Stomach (tissue), 8 donors: ENCODE measurements at regions not wholly inside any gene's neighbourhood (a gene's known extent, or its start where the extent isn't known, plus 50 kb on each side); places are given as distances from the start of the nearest gene placed in this dataset.

ENCODE experiments used
- DNase-seq, 2 donors: peaks; one replicate each; pipeline versions ENCODE4 v3.0.0 to v3.0.0-alpha.2; 2013 to 2019
- H3K27ac ChIP-seq, 5 donors: fragments of 200-600 bp in 4 of 5; sonication (generic) in 4 of 5; one replicate each; pipeline ENCODE4 v1.5.1; 2013 to 2019; ENCODE audit warnings: mild to moderate bottlenecking in 1 of 5, moderate library complexity in 1 of 5
- H3K27me3 ChIP-seq, 3 donors: fragments of 200-600 bp; sonication (generic); one replicate each; pipeline ENCODE4 v1.5.1; 2017 to 2019; ENCODE audit warnings: mixed run types in 1 of 3
- H3K36me3 ChIP-seq, 4 donors: fragments of 200-600 bp; sonication (generic); 1 replicate in 3 of 4; 2 replicates in 1 of 4; pipeline ENCODE4 v1.5.1; 2016 to 2019
- H3K4me1 ChIP-seq, 4 donors: fragments of 200-600 bp; sonication (generic); one replicate each; pipeline ENCODE4 v1.5.1; 2016 to 2019
- H3K4me3 ChIP-seq, 4 donors: fragments of 200-600 bp; sonication (generic) in 3 of 4; one replicate each; pipeline ENCODE4 v1.5.1; 2016 to 2019; ENCODE audit warnings: mild to moderate bottlenecking in 1 of 4
- H3K9me3 ChIP-seq, 4 donors: fragments of 200-600 bp; sonication (generic); one replicate each; pipeline ENCODE4 v1.5.1; 2016 to 2019
- EP300 ChIP-seq: sonication (generic); formaldehyde crosslinking; IDR thresholded peaks from one replicate; pipeline ENCODE4 v1.6.1; 2017; ENCODE audit warnings: antibody characterized with exemption
- POLR2A ChIP-seq, 4 donors: fragments of 450-650 bp; IDR thresholded peaks; one replicate each; pipeline ENCODE4 v1.6.1; 2016; ENCODE audit warnings: antibody characterized with exemption in 4 of 4, control low read depth in 2 of 4, mild to moderate bottlenecking in 1 of 4, moderate library complexity in 1 of 4
- POLR2AphosphoS5 ChIP-seq, 3 donors: sonication (generic); formaldehyde crosslinking; IDR thresholded peaks; one replicate each; pipeline ENCODE4 v1.6.1; 2016; ENCODE audit warnings: antibody characterized with exemption in 3 of 3
- WGBS, 5 donors: extraction: QIAGEN DNeasy Blood & Tissue Kit in 3 of 5; methylation state at CpG; one replicate each; pipeline versions ENCODE4 v1.1.5 to v1.1.7; 2013 to 2018; 5-methylcytosine and 5-hydroxymethylcytosine counted together
- intact Hi-C: fragments of 100-400 bp; cut with DNase I; formaldehyde crosslinking; loops from one replicate; pipeline ENCODE4 v1.15.1; 2023; ENCODE audit warnings: low total_unique reads
- TF ChIP-seq, protein P1 (sequence below), 7 experiments: fragments of 450-650 bp in 4 of 7; fragments of 200-600 bp in 3 of 7; sonication (generic) in 3 of 7; IDR thresholded peaks; one replicate each; pipeline ENCODE4 v1.5.1; 2016 to 2019; ENCODE audit warnings: antibody characterized with exemption in 7 of 7, control low read depth in 2 of 7, mild to moderate bottlenecking in 1 of 7
- donor health status: healthy with polysubstance abuse.
- donor health status: Bipolar disorder and iron deficiency.
- donor health status: healthy.

DNA sequence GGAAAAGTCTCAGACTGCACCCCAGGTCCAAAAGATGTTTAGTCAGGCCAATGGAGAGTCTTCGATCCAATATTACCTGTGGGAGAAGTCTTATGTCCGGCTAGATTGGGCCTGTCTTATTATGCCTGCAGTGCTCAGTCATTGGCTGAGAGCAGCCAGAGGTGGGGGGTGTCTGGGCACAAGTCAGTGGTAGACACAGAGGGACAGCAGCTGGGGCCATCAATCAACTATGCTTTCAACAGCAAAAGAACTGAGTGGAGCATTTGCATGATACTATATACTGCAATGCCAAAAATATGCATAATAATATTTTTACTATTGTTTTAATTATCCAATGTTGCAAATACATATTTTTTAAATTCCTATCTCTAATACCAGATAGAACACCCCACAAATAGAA, 298.6 kb upstream of the CDH20 start:
- Histone ChIP-seq H3K27me3 (no peaks in the 10 kb centered on the region), H3K36me3 (no peaks in the 10 kb centered on the region), H3K4me3 (no peak overlapping the region), H3K27ac (no peak overlapping the region), H3K4me1 (no peaks in the 10 kb centered on the region), H3K9me3 (no peaks in the 10 kb centered on the region)
- intact Hi-C loops = no loop called here
- TF ChIP-seq POLR2AphosphoS5 (IDR thresholded peaks at IDR 0.05) = no peak
- TF ChIP-seq, protein P1, sequence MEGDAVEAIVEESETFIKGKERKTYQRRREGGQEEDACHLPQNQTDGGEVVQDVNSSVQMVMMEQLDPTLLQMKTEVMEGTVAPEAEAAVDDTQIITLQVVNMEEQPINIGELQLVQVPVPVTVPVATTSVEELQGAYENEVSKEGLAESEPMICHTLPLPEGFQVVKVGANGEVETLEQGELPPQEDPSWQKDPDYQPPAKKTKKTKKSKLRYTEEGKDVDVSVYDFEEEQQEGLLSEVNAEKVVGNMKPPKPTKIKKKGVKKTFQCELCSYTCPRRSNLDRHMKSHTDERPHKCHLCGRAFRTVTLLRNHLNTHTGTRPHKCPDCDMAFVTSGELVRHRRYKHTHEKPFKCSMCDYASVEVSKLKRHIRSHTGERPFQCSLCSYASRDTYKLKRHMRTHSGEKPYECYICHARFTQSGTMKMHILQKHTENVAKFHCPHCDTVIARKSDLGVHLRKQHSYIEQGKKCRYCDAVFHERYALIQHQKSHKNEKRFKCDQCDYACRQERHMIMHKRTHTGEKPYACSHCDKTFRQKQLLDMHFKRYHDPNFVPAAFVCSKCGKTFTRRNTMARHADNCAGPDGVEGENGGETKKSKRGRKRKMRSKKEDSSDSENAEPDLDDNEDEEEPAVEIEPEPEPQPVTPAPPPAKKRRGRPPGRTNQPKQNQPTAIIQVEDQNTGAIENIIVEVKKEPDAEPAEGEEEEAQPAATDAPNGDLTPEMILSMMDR (IDR thresholded peaks at IDR 0.05) = no peak
- no peak for TF ChIP-seq EP300
- TF ChIP-seq POLR2A (IDR thresholded peaks at IDR 0.05) = no peak
- 72 to 88% (median 82%) methylated on average over 2 of the region's 2 CpGs for WGBS, 5 donors
- no peak for DNase-seq

DNA sequence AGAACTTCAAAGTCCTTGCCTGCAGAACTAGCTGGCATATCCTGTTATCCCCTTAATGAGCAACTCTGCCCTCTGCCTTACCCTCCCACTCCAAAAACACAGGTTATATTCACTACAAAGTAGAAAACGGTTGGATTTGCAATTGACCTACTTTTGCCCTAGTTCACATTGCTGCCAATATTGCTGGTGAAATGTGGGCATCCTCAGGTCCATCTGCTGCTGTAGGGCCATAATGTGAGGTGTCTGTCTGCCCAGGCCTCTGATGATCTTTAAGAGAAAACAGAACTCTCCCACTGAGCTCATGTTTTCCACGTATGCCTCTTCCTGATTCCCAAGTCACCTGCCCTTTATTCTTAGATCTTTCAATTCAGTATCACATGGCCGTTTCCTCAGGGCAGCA, 294.0 kb upstream of the CDH20 start:
- DNase-seq = no peak
- H3K4me1 ChIP-seq = no peaks in the 10 kb centered on the region
- H3K4me3 ChIP-seq = no peak overlapping the region
- no peaks in the 10 kb centered on the region for H3K36me3 ChIP-seq
- intact Hi-C loops = no loop called here
- 30 to 54% (median 38%) methylated on average over 3 of the region's 3 CpGs for WGBS, 5 donors
- no peaks in the 10 kb centered on the region for H3K9me3 ChIP-seq
- no peak for TF ChIP-seq EP300
- no peaks in the 10 kb centered on the region for H3K27me3 ChIP-seq
- H3K27ac ChIP-seq = no peak overlapping the region

DNA sequence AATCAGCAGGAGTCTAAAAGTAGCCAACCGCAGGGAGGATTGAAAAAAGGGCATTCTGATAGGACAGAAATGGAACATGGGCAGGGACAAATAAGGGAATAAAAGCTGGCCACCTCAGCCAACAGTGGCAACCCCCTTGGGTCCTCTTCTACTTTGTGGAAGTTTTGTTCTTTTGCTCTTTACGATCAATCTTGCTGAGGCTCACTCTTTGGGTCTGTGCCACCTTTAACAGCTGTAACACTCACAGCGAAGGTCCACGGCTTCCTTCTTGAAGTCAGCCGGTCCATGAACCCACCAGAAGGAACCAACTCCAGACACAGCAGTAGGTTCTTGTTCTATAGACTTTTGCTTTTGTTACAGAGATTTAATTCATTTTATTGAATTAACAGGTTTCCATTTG, 285.4 kb upstream of the CDH20 start:
- no peak for DNase-seq
- no peak for TF ChIP-seq POLR2AphosphoS5 (IDR thresholded peaks at IDR 0.05)
- no peak for TF ChIP-seq EP300
- TF ChIP-seq, protein P1 (IDR thresholded peaks at IDR 0.05) = no peak
- Histone ChIP-seq H3K9me3 (peaks cover 0 to 17% (median 0%) of the 10 kb centered on the region in 4 donors), H3K27ac (no peak overlapping the region), H3K27me3 (no peaks in the 10 kb centered on the region), H3K4me3 (no peak overlapping the region), H3K36me3 (no peaks in the 10 kb centered on the region), H3K4me1 (no peaks in the 10 kb centered on the region)
- 73 to 93% (median 86%) methylated on average over 5 of the region's 5 CpGs for WGBS, 5 donors
- intact Hi-C loops = no loop called here

DNA sequence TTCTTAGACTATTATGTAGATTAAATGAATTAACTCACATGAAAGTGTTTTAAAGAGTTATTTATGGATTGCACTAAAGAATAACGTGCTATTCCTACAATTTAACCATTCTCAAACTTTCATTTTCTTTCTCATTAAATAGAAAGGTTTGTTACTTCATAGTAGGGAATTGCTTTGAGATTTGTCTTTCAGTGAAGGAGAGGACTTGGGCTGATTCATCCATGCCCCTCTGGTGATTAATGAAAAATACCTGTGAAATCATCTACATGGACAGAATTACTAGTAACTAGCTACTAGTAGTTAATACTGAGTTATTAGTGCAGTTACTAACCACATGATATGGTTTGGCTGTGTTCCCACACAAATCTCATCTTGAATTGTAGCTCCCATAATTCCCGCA, 275.8 kb upstream of the CDH20 start:
- TF ChIP-seq EP300 (no peak), POLR2A (IDR thresholded peaks at IDR 0.05) (no peak), POLR2AphosphoS5 (IDR thresholded peaks at IDR 0.05) (no peak)
- TF ChIP-seq, protein P1 (IDR thresholded peaks at IDR 0.05) = no peak
- Histone ChIP-seq H3K36me3 (no peaks in the 10 kb centered on the region), H3K4me3 (no peak overlapping the region), H3K4me1 (no peaks in the 10 kb centered on the region), H3K9me3 (peaks cover 0 to 8% (median 0%) of the 10 kb centered on the region in 4 donors), H3K27me3 (no peaks in the 10 kb centered on the region), H3K27ac (no peak overlapping the region)
- DNase-seq = no peak
- WGBS, 5 donors = 74 to 79% (median 75%) methylated on average over 2 of the region's 2 CpGs
- intact Hi-C loops = no loop called here

DNA sequence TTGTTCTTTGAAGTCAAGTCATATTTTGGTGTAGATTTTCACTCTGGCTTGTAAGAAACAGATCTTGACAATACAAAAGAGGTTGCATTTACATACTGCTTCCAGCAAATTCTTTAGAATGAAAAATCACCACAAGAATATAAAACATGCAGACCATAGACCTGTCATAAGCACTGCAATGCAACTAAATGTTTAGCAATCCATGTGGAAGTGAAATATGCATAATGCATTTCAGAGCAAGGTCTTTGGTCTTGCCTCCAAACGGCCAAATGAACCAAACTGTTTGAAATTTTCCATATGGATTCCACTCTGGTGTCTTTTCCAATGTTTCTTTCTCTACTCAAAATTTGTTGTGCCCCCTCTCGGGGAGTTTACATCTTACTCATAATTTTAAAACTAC, 271.0 kb upstream of the CDH20 start:
- DNase-seq = no peak
- intact Hi-C loops = no loop called here
- TF ChIP-seq POLR2AphosphoS5 (IDR thresholded peaks at IDR 0.05) (no peak), EP300 (no peak), POLR2A (IDR thresholded peaks at IDR 0.05) (no peak)
- TF ChIP-seq, protein P1 (IDR thresholded peaks at IDR 0.05) = no peak
- 46 to 62% (median 60%) methylated on average over 2 of the region's 2 CpGs for WGBS, 5 donors
- Histone ChIP-seq H3K9me3 (peaks cover 0 to 4% (median 0%) of the 10 kb centered on the region in 4 donors), H3K27ac (no peak overlapping the region), H3K36me3 (no peaks in the 10 kb centered on the region), H3K4me3 (no peak overlapping the region), H3K4me1 (no peaks in the 10 kb centered on the region), H3K27me3 (no peaks in the 10 kb centered on the region)
